PFSK-1 (cell line): ENCODE measurements at regions not wholly inside any gene's neighbourhood (a gene's known extent, or its start where the extent isn't known, plus 50 kb on each side); places are given as distances from the start of the nearest gene placed in this dataset.

ENCODE experiments used
- FOXP2 ChIP-seq: optimal IDR thresholded peaks from 2 replicates; pipeline ENCODE3; 2011; ENCODE audit warnings: borderline replicate concordance, control low read depth, inconsistent platforms; ENCODE audit not compliant: insufficient read depth; ENCODE audit errors: extremely low read length, extremely low read depth
- POLR2AphosphoS5 ChIP-seq: IDR thresholded peaks from 2 replicates; pipeline ENCODE4 v1.6.1; 2012; ENCODE audit warnings: low read depth, mild to moderate bottlenecking, control low read depth, low read length, moderate library complexity
- SIN3A ChIP-seq: IDR thresholded peaks from 2 replicates; pipeline ENCODE4 v1.6.1; 2012; ENCODE audit warnings: mild to moderate bottlenecking, low read length, moderate library complexity, borderline replicate concordance; ENCODE audit not compliant: insufficient read depth
- TAF1 ChIP-seq: IDR thresholded peaks from 2 replicates; pipeline ENCODE4 v1.6.1; 2012; ENCODE audit warnings: low read length, control low read depth, borderline replicate concordance; ENCODE audit not compliant: insufficient read depth
- TF ChIP-seq, protein P1 (sequence below), 2 experiments: IDR thresholded peaks; 2 replicates each; pipeline versions ENCODE4 v1.6.1 to v1.8.0; 2011 to 2012; ENCODE audit warnings: low read depth in 2 of 2, low read length in 2 of 2, control low read depth in 1 of 2, inconsistent platforms in 1 of 2, mild to moderate bottlenecking in 1 of 2, moderate library complexity in 1 of 2; ENCODE audit not compliant: insufficient read depth in 1 of 2

DNA sequence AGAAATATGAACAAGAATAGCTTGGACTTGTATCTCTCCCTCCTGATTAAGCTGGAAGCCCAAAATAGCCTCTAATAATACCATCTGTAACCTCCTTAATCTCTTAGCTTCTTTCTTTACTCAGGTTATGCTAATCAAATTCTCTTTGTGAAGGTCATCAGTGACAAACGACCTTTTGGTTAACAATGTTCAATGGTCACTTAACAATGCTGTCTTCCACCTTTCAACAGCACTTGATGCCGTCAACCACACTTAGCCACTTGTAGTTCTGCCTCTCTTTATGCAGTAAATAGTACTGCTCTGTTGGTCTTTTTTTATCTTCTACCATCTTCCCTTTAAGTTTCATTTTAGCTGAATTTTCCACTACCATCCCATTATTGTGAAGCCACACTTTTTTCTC lies 476.6 kb upstream of the TGFBR2 start:
- TF ChIP-seq SIN3A (no peak), FOXP2 (no peak), TAF1 (no peak), POLR2AphosphoS5 (no peak)
- TF ChIP-seq, protein P1, sequence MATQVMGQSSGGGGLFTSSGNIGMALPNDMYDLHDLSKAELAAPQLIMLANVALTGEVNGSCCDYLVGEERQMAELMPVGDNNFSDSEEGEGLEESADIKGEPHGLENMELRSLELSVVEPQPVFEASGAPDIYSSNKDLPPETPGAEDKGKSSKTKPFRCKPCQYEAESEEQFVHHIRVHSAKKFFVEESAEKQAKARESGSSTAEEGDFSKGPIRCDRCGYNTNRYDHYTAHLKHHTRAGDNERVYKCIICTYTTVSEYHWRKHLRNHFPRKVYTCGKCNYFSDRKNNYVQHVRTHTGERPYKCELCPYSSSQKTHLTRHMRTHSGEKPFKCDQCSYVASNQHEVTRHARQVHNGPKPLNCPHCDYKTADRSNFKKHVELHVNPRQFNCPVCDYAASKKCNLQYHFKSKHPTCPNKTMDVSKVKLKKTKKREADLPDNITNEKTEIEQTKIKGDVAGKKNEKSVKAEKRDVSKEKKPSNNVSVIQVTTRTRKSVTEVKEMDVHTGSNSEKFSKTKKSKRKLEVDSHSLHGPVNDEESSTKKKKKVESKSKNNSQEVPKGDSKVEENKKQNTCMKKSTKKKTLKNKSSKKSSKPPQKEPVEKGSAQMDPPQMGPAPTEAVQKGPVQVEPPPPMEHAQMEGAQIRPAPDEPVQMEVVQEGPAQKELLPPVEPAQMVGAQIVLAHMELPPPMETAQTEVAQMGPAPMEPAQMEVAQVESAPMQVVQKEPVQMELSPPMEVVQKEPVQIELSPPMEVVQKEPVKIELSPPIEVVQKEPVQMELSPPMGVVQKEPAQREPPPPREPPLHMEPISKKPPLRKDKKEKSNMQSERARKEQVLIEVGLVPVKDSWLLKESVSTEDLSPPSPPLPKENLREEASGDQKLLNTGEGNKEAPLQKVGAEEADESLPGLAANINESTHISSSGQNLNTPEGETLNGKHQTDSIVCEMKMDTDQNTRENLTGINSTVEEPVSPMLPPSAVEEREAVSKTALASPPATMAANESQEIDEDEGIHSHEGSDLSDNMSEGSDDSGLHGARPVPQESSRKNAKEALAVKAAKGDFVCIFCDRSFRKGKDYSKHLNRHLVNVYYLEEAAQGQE (IDR thresholded peaks at IDR 0.05; ENCODE audit: insufficient read depth in 1 of 2, low read depth in 2 of 2, low read length in 2 of 2), result no peak

DNA sequence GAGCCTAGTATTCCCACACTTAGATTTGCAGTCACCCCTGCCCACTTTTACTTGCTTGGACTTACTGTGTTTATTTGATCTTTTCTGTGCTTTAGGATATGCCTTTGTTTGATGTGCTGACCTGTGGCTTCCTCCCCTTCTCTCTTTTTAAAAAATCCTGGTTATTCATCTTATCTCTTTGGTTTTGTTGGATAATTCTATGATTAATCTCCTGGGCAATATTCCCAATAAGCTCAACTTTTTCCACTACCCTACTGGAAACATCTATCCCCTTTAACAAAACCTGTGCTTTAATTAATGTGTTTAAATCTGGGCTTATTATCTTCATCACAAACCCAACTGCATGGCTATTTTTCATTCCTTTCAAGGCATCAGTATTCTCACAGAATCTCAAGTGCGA lies 476.0 kb upstream of the TGFBR2 start:
- TF ChIP-seq SIN3A (no peak), TAF1 (no peak), FOXP2 (no peak), POLR2AphosphoS5 (no peak)
- TF ChIP-seq, protein P1 (IDR thresholded peaks at IDR 0.05; ENCODE audit: insufficient read depth in 1 of 2, low read depth in 2 of 2, low read length in 2 of 2), result no peak

DNA sequence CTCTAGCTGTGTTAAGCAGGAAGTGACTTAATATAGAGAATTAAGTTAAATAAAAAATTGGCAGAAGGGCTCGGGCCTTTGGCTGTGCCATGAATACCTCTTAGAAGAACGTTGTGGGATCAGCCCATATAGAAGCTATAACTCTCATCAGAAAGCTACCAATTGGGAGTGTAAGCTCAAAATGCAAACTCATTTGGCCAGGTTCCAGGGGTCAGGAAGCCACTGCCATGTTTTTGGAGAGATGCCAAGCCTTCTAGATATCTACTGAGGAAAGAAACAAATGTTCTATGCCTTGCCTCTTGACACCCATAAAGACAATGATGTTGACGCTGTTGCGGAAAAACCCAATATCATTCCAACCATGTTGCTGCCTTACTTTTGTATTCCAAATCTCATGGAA lies 475.2 kb upstream of the TGFBR2 start:
- no peak for TF ChIP-seq TAF1
- TF ChIP-seq, protein P1 (IDR thresholded peaks at IDR 0.05; ENCODE audit: insufficient read depth in 1 of 2, low read depth in 2 of 2, low read length in 2 of 2), result no peak

DNA sequence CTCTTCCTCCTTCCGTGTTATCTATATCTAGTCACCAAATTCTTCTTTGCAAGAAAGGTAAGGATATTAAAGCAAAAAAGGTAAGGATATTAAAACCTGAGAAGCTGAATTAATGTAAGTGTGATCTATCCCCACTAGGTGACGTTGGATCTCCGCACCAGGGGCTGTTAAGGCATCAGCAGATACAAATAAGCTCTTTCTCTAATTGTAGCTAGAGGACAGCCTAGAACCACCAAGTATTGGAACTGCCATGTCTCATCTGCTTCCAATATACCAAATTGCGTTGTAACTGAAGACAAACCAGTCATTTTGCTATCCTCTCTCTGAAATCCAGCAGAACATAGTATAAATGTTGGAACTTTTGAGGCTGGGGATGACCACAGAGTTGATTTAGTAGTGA lies 471.2 kb upstream of the TGFBR2 start:
- TF ChIP-seq FOXP2 (no peak), TAF1 (no peak), POLR2AphosphoS5 (no peak), SIN3A (no peak)
- TF ChIP-seq, protein P1 (IDR thresholded peaks at IDR 0.05; ENCODE audit: insufficient read depth in 1 of 2, low read depth in 2 of 2, low read length in 2 of 2), result no peak

DNA sequence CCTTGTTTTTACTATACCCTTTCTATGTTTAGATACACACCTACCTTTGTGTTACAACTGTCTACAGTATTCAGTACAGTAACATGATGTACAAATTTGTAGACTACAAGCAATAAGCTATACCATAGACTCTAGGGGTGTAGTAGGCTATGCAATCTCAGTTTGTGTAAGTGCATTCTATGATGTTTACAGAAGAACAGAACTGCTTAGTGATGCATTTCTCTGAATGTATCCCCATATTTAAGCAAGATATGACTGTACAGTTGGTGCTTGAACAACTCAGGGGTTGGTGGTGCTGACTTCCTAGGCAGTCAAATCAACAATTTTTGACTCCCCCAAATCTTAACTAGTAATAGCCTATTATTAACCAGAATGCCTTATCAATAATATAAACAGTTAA lies 467.1 kb upstream of the TGFBR2 start:
- TF ChIP-seq POLR2AphosphoS5, result no peak
- no peak for TF ChIP-seq FOXP2
